T-cell (primary cell): ENCODE measurements at regions not wholly inside any gene's neighbourhood (a gene's known extent, or its start where the extent isn't known, plus 50 kb on each side); places are given as distances from the start of the nearest gene placed in this dataset.

Experiments
- ATAC-seq, 4 experiments: fragments of 200-7000 bp in 3 of 4; fragments of 150-1000 bp in 1 of 4; cut with Tn5 transposase; replicated peaks in 1 of 4; 1 replicate in 3 of 4; 2 replicates in 1 of 4; pipeline ENCODE4 v1.10.0; 2021; ENCODE audit warnings: moderate library complexity in 3 of 4, mild to moderate bottlenecking in 2 of 4, moderate number of reproducible peaks in 1 of 4
- CTCF ChIA-PET, 2 donors: fragments of 300-600 bp; sonication (Branson Sonifier 250); formaldehyde crosslinking; loops; one replicate each; lab custom pipeline; 2022; ENCODE audit warnings: antibody characterized with exemption in 2 of 2; lab: Charles Lee
- POLR2A ChIA-PET, 2 donors: fragments of 300-600 bp; sonication (Branson Sonifier 250); formaldehyde crosslinking; loops; one replicate each; lab custom pipeline; 2022; ENCODE audit warnings: antibody characterized with exemption in 2 of 2; lab: Charles Lee
- DNase-seq, 35 experiments: peaks; one replicate each; pipeline versions ENCODE4 v3.0.0 to v3.0.0-alpha.2; 2013 to 2023
- H3K27ac ChIP-seq: one replicate; pipeline ENCODE4 v1.5.1; 2013; ENCODE audit warnings: low read length
- H3K27me3 ChIP-seq, 2 experiments: replicated peaks in 1 of 2; 1 replicate in 1 of 2; 2 replicates in 1 of 2; pipeline versions ENCODE4 v1.6.1 to v1.7.0; 2013; ENCODE audit warnings: low read length in 1 of 2, mixed read lengths in 1 of 2; ENCODE audit not compliant: control insufficient read depth in 2 of 2, insufficient read depth in 2 of 2; ENCODE audit errors: extremely low read depth in 1 of 2
- H3K36me3 ChIP-seq, 2 donors: 1 replicate in 1 of 2; 2 replicates in 1 of 2; pipeline versions ENCODE4 v1.6.1 to v1.7.0; 2013; ENCODE audit warnings: low read length in 1 of 2; ENCODE audit not compliant: control insufficient read depth in 2 of 2, insufficient read depth in 1 of 2; ENCODE audit errors: extremely low read depth in 1 of 2
- H3K4me1 ChIP-seq, 2 experiments: 1 replicate in 1 of 2; 2 replicates in 1 of 2; pipeline versions ENCODE4 v1.6.1 to v1.7.0; 2013; ENCODE audit warnings: low read length in 2 of 2, mixed read lengths in 1 of 2; ENCODE audit not compliant: insufficient read depth in 2 of 2, control insufficient read depth in 1 of 2; ENCODE audit errors: extremely low read depth in 1 of 2
- H3K4me3 ChIP-seq, 2 donors: 1 replicate in 1 of 2; 2 replicates in 1 of 2; pipeline versions ENCODE4 v1.5.1 to v1.7.0; 2013; ENCODE audit warnings: mild to moderate bottlenecking in 2 of 2, low read length in 1 of 2, moderate library complexity in 1 of 2; ENCODE audit not compliant: control insufficient read depth in 1 of 2; ENCODE audit errors: extremely low read depth in 1 of 2
- H3K9me3 ChIP-seq: 2 replicates; pipeline ENCODE4 v1.7.0; 2013
- H3K27ac Mint-ChIP-seq, 2 donors: one replicate each; pipeline ENCODE4 v1.8.0; 2020 to 2021; ENCODE audit warnings: mild to moderate bottlenecking in 2 of 2, mixed read lengths in 2 of 2
- H3K27me3 Mint-ChIP-seq, 2 donors: one replicate each; pipeline ENCODE4 v1.8.0; 2021 to 2022; ENCODE audit warnings: mixed read lengths in 2 of 2
- H3K36me3 Mint-ChIP-seq: one replicate; pipeline ENCODE4 v1.8.0; 2021; ENCODE audit warnings: mixed read lengths
- H3K4me1 Mint-ChIP-seq, 3 donors: one replicate each; pipeline ENCODE4 v1.8.0; 2020 to 2022; ENCODE audit warnings: mixed read lengths in 3 of 3, mild to moderate bottlenecking in 1 of 3
- H3K4me3 Mint-ChIP-seq, 3 donors: one replicate each; pipeline ENCODE4 v1.8.0; 2020 to 2022; ENCODE audit warnings: mild to moderate bottlenecking in 3 of 3, mixed read lengths in 3 of 3, moderate library complexity in 3 of 3
- H3K9me3 Mint-ChIP-seq, 3 donors: one replicate each; pipeline ENCODE4 v1.8.0; 2020 to 2022; ENCODE audit warnings: mixed read lengths in 3 of 3
- WGBS: methylation state at CpG from one replicate; pipeline ENCODE4 v1.1.5; 2013; ENCODE audit warnings: missing lambda C conversion rate; ENCODE audit not compliant: insufficient coverage; 5-methylcytosine and 5-hydroxymethylcytosine counted together

GRCh38 chrX:39397561-39398199, 596.4 kb downstream of the MID1IP1 start:
- Histone ChIP-seq H3K4me1 (no peaks in the 10 kb centered on the region), H3K36me3 (no peaks in the 10 kb centered on the region), H3K4me3 (no peak overlapping the region), H3K27me3 (no peaks in the 10 kb centered on the region), H3K27ac (no peak overlapping the region), H3K9me3 (no peaks in the 10 kb centered on the region)
- H3K9me3 Mint-ChIP-seq, result peaks cover 0 to 3% (median 0%) of the 10 kb centered on the region in 3 donors
- WGBS, result 83% methylated on average over 7 of the region's 14 CpGs
- DNase-seq (no peak), ATAC-seq (no peak)
- peaks cover 0 to 8% of the 10 kb centered on the region in 2 donors for H3K27me3 Mint-ChIP-seq
- ChIA-PET CTCF (no interaction called here), POLR2A (no interaction called here)
- H3K4me1 Mint-ChIP-seq, result peaks cover 0 to 4% (median 0%) of the 10 kb centered on the region in 3 donors
- no peaks in the 10 kb centered on the region for H3K36me3 Mint-ChIP-seq
- no peak overlapping the region for H3K4me3 Mint-ChIP-seq
- H3K27ac Mint-ChIP-seq, result no peak overlapping the region

GRCh38 chrX:39398215-39398962, 597.1 kb downstream of the MID1IP1 start:
- WGBS, result 94% methylated on average over 3 of the region's 8 CpGs
- no peak for DNase-seq
- no peak overlapping the region for H3K4me3 ChIP-seq
- H3K27ac ChIP-seq, result no peak overlapping the region
- Mint-ChIP-seq H3K4me1 (no peaks in the 10 kb centered on the region), H3K27me3 (peaks cover 0 to 8% of the 10 kb centered on the region in 2 donors), H3K36me3 (no peaks in the 10 kb centered on the region), H3K4me3 (no peak overlapping the region), H3K27ac (no peak overlapping the region), H3K9me3 (peaks cover 0 to 3% (median 0%) of the 10 kb centered on the region in 3 donors)
- ChIA-PET CTCF (no interaction called here), POLR2A (no interaction called here)
- no peaks in the 10 kb centered on the region for H3K9me3 ChIP-seq
- no peak for ATAC-seq
- H3K27me3 ChIP-seq, result no peaks in the 10 kb centered on the region
- H3K36me3 ChIP-seq, result no peaks in the 10 kb centered on the region
- no peaks in the 10 kb centered on the region for H3K4me1 ChIP-seq

- Mint-ChIP-seq H3K27ac (no peak overlapping the region), H3K27me3 (peaks cover 0 to 8% of the 10 kb centered on the region in 2 donors), H3K4me3 (no peak overlapping the region), H3K9me3 (peaks cover 0 to 3% (median 0%) of the 10 kb centered on the region in 3 donors), H3K36me3 (no peaks in the 10 kb centered on the region), H3K4me1 (no peaks in the 10 kb centered on the region)
- H3K4me1 ChIP-seq, result no peaks in the 10 kb centered on the region
- no peaks in the 10 kb centered on the region for H3K36me3 ChIP-seq
- no peaks in the 10 kb centered on the region for H3K27me3 ChIP-seq
- no peak for ATAC-seq
- no peak for DNase-seq
- H3K27ac ChIP-seq, result no peak overlapping the region
- POLR2A ChIA-PET, result no interaction called here
- WGBS, result no CpG with 5 or more reads among the region's 2 CpGs
- H3K4me3 ChIP-seq, result no peak overlapping the region
- CTCF ChIA-PET, result interaction anchor here in 1 of 2 donors (0.6 kb wide), 1 partner anchor 143 kb away, joined by 3 read pairs; no protein-coding TSS in a partner anchor
- no peaks in the 10 kb centered on the region for H3K9me3 ChIP-seq
Measured at GRCh38 chrX:39398963-39399261, 597.7 kb downstream of the MID1IP1 start.

- CTCF ChIA-PET, result interaction anchor here in 1 of 2 donors (0.6 kb wide), 1 partner anchor 143 kb away, joined by 3 read pairs; no protein-coding TSS in a partner anchor
- 92% methylated on average over 2 of the region's 3 CpGs for WGBS
Measured at GRCh38 chrX:39399387-39399786, 598.1 kb downstream of the MID1IP1 start.

GRCh38 chrX:39401483-39402110, 600.3 kb downstream of the MID1IP1 start:
- H3K4me3 ChIP-seq, result no peak overlapping the region
- 80% methylated on average over 2 of the region's 4 CpGs for WGBS
- Mint-ChIP-seq H3K9me3 (peaks cover 0 to 3% (median 0%) of the 10 kb centered on the region in 3 donors), H3K36me3 (no peaks in the 10 kb centered on the region), H3K4me3 (no peak overlapping the region), H3K27ac (no peak overlapping the region), H3K4me1 (no peaks in the 10 kb centered on the region), H3K27me3 (peaks cover 0 to 10% of the 10 kb centered on the region in 2 donors)
- no peak overlapping the region for H3K27ac ChIP-seq
- ChIA-PET POLR2A (interaction anchor here in 1 of 2 donors (0.6 kb wide), 1 partner anchor 38 kb away, joined by 8 read pairs; no protein-coding TSS in a partner anchor), CTCF (no interaction called here)
- H3K27me3 ChIP-seq, result no peaks in the 10 kb centered on the region
- H3K36me3 ChIP-seq, result no peaks in the 10 kb centered on the region
- H3K4me1 ChIP-seq, result no peaks in the 10 kb centered on the region
- H3K9me3 ChIP-seq, result no peaks in the 10 kb centered on the region
- DNase-seq (no peak), ATAC-seq (no peak)

More at GRCh38 chrX:39399387-39399786, 598.1 kb downstream of the MID1IP1 start:
- H3K4me3 Mint-ChIP-seq, result no peak overlapping the region
- DNase-seq (no peak), ATAC-seq (no peak)
- peaks cover 0 to 8% of the 10 kb centered on the region in 2 donors for H3K27me3 Mint-ChIP-seq
- Histone ChIP-seq H3K4me3 (no peak overlapping the region), H3K36me3 (no peaks in the 10 kb centered on the region), H3K4me1 (no peaks in the 10 kb centered on the region), H3K27ac (no peak overlapping the region), H3K27me3 (no peaks in the 10 kb centered on the region), H3K9me3 (no peaks in the 10 kb centered on the region)
- H3K27ac Mint-ChIP-seq, result no peak overlapping the region
- no peaks in the 10 kb centered on the region for H3K36me3 Mint-ChIP-seq
- peaks cover 0 to 3% (median 0%) of the 10 kb centered on the region in 3 donors for H3K9me3 Mint-ChIP-seq
- H3K4me1 Mint-ChIP-seq, result no peaks in the 10 kb centered on the region
- POLR2A ChIA-PET, result no interaction called here

GRCh38 chrX:39402158-39402557, 600.9 kb downstream of the MID1IP1 start:
- Histone ChIP-seq H3K4me1 (no peaks in the 10 kb centered on the region), H3K4me3 (no peak overlapping the region), H3K9me3 (no peaks in the 10 kb centered on the region), H3K36me3 (no peaks in the 10 kb centered on the region), H3K27me3 (no peaks in the 10 kb centered on the region), H3K27ac (no peak overlapping the region)
- ATAC-seq (no peak), DNase-seq (no peak)
- CTCF ChIA-PET, result no interaction called here
- H3K27me3 Mint-ChIP-seq, result peaks cover 0 to 14% of the 10 kb centered on the region in 2 donors
- H3K27ac Mint-ChIP-seq, result no peak overlapping the region
- H3K4me3 Mint-ChIP-seq, result no peak overlapping the region
- no peaks in the 10 kb centered on the region for H3K4me1 Mint-ChIP-seq
- WGBS, result 80% methylated on average over 1 of the region's 5 CpGs
- peaks cover 0 to 3% (median 0%) of the 10 kb centered on the region in 3 donors for H3K9me3 Mint-ChIP-seq
- no peaks in the 10 kb centered on the region for H3K36me3 Mint-ChIP-seq
- POLR2A ChIA-PET, result no interaction called here
